ENCODE measurements at regions not wholly inside any gene's neighbourhood (a gene's known extent, or its start where the extent isn't known, plus 50 kb on each side); places are given as distances from the start of the nearest gene placed in this dataset.
A peak's percentile ranks its signal among the peaks of the same experiment; 100 is the strongest.

DNA sequence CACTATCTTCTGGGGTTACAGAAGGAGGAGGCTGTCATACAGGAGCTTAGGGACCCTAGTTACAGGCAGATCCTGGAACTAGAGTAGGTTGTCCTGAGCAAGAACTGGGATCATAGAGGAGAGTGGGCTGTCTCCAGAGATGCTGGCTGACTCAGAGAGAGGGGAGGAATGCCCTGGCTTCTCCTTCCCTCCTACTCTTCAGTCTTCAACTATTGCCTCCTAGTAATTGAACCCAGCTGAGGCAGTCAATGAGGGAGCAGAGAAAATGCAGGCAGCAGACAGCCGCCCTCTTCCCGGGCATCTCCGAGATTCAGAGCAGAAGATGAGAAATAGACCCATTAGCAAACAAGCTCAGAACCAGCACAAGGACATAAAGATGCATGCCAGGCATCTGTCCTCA lies 118.3 kb upstream of the PDE5A start:
- DNase-seq (ENCODE audit: low spot score), result no peak

- no peak for DNase-seq (ENCODE audit: low spot score)
These were observed 116.7 kb upstream of the PDE5A start for GRCh38 chr4:119745351-119745750.

GRCh38 chr4:119744580-119744979 lies 116.0 kb upstream of the PDE5A start:
- DNase-seq (ENCODE audit: low spot score), result no peak

GRCh38 chr4:119743644-119744043 lies 115.0 kb upstream of the PDE5A start:
- DNase-seq (ENCODE audit: low spot score), result no peak

- DNase-seq (ENCODE audit: low spot score), result no peak
These were observed 111.2 kb upstream of the PDE5A start for GRCh38 chr4:119739796-119740195.

DNA sequence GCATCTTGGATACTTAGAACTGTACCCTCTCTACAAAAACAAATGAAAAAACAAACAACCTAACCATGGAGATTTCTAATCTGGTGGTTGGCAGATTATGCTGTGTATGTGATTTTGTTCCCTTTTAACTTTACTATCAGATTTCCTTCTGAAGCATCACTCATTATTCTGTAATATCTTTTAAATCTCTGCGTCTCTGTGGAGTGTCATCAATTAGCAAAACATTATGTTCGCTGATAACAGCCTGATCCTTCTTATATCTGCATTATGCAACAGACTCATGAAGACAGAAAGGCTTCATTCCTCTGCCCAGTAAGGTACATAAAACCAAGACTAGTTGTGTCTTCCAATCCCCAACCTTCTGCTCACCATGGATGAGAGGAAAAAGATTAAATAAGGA lies 110.3 kb upstream of the PDE5A start:
- DNase-seq (ENCODE audit: low spot score), result no peak

GRCh38 chr4:119736559-119736958 lies 108.0 kb upstream of the PDE5A start:
- no peak for DNase-seq (ENCODE audit: low spot score)

GRCh38 chr4:119735165-119735651 lies 106.6 kb upstream of the PDE5A start:
- DNase-seq (ENCODE audit: low spot score), result peak; percentile 61

DNA sequence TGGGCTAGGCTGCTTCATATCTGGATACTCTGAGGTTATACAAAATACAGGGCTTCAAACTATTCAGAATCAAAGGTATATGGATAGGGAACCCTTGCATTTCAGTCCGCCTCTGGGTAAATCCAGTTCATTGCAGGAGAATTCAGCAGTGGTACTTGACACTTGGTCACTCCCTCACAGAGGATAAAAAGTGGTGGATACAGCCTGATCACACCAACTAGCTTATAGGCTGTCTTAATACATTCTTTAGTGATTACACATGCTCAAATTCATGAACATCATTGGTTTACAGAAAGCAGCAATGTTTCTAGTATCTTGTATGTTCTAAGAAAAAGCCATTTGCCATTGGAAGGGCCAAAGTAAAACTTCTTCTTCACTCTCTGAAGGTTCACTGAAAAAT lies 104.8 kb upstream of the PDE5A start:
- DNase-seq (ENCODE audit: low spot score), result peak; percentile 16

DNA sequence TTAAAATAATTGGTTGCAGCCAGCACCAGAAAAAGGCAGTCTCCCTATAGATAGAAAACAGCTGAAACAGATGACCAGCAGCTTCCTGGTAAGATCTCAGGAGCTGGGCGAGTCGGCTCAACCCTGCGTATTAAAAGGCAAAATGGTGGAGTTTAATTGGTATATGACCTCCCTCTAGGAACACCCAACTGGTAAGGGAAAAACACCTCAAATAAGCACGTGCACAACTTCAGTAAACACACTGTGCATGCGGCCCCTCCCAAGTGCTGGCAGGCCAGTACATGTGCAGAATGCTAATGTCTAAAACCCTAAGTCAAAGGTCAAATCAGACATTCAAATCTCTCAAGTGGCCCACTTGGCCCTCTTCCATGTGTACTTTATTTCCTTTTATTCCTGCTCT lies 103.2 kb upstream of the PDE5A start:
- no peak for DNase-seq (ENCODE audit: low spot score)

DNA sequence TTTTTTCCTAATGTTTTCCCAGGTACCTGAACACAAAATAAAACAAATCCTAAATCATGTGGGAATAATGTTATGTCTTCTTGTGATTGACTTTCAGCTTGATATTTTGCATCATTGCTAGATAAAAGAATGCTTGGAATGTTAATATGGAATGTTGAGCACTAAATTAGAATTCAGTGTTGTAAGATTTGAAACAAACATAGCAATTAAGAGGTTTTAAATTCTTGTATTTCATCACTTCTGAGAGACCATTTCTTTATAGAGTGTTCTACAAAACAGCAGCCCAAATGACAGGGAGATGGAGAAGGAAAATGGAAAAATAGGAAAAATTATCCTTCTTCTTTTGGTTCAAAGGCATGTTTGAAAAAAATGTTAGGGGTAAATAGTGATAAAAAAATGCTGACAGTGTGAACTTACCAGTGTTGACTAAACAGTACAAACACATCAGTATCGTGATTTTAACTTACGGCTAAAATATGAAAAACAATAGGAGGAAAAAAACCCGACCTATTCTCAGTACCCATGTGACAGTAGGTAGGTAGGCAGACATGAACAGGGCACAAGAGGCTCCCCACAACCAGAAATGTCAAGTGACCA lies 102.6 kb upstream of the PDE5A start:
- no peak for DNase-seq (ENCODE audit: low spot score)

GRCh38 chr4:119730671-119730950 lies 102.0 kb upstream of the PDE5A start:
- DNase-seq (ENCODE audit: low spot score), result no peak

DNA sequence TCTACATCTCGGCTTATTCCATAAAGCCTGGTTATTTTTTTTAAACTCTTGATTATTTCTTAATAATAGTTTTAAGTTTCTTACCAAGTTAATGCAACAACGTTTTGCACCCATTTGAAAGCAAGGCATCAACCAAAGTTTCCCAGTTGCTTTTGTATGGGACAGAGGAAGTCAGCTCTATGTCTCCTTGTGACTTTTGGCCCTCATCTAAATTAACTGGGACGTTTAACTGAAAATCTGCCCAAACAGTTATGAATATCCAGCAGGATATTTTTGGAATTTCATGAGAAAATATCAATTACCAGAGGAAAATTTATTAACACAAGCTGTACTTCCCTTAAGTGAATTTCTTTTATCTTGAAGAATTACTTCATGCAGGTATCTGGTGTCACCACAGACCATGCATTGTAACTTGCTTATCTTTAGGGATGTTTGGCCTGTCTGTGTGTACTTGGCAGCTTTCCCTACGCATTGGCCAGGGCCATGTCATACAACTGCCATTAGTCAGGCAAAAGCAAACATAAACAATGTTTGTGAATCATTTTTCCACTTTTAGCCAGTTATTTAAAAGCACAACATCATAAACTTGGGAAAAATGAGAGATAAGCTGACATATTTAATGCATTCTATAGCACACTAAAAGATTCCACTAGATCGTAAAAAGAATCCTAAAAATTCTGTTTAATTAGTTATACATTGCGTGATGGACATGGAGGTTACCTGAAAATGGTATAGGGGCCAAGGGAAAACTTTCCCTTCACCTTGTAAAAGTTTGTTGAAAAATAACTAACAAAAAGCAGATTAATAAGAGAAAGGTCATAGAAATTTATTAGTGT lies 101.4 kb upstream of the PDE5A start:
- DNase-seq (ENCODE audit: low spot score), result peak; percentile 50

DNA sequence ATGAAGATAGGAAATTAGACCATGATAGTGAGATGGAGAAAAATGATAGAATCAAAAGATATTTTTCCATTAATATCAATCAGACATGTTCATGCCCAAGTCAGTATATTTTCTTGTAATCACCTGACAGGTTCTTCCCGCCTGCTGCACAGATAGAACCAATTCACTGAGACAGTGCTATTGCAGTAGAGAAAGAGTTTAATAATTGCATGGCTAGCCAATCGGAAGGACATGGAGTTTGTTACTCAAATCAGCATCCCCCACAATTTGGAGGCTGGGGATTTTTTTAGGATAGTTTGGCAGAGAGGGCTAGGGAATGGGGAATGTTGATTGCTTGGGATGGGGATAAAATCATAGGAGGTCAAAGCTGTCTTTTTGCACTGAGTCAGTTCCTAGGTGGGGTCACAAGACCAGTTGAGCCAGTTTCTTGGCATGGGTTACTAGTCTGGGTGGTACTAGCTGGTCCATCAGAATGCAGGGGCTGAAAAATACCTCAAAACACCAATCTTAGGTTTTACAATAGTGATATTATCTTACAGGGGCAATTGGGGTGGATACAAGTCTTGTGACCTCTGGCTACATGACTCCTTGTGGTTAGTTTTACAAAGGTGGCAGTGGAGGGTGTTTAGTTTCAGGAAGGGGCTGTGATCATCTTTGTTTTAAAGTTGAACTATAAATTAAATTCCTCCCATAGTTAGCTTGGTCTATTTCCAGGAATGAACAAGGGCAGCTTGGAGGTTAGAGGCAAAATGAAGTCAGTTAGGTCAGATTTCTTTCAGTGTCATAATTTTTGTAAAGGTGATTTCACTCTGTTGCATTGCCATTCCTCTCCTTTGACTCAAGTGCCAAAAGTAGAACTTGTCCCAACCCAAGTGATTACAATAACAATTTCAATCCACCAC lies 100.3 kb upstream of the PDE5A start:
- peak; percentile 13 for DNase-seq (ENCODE audit: low spot score)

- no peak for DNase-seq (ENCODE audit: low spot score)
These were observed 99.6 kb upstream of the PDE5A start for GRCh38 chr4:119728185-119728584.

GRCh38 chr4:119726505-119726904 lies 97.9 kb upstream of the PDE5A start:
- DNase-seq (ENCODE audit: low spot score), result no peak

DNA sequence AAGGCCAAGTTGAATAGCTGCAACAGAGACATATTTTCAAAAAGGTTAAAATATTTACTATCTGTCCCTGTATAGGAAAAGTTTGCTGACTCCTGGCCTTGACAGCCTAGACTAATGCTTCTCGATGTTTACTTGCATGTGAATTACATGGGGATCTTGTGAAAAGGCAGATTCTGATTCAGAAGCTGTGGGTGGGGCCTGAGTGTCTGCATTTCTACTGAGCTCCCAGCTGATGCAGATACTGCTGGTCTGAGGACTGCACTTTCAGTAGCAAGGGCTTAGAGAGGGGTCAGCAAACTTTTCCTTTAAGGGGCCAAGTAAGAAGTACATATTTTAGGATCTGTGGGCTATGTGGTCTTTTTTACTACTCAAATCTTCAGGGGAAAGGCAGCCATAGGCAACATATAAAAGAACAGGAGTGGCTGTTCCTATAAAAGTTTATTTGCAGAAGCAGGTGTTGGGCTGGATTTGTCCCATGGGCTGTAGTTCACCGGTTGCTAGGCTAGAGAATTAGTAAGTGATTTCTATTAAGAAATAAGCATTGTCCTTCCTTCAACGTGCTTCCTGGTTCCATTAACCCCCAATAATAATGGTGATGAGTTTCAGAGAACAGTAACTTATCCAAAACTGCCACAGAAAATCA lies 97.2 kb upstream of the PDE5A start:
- DNase-seq (ENCODE audit: low spot score), result no peak

GRCh38 chr4:119725011-119725410 lies 96.4 kb upstream of the PDE5A start:
- DNase-seq (ENCODE audit: low spot score), result no peak

- no peak for DNase-seq (ENCODE audit: low spot score)
These were observed 94.1 kb upstream of the PDE5A start for GRCh38 chr4:119722670-119723069.

- DNase-seq (ENCODE audit: low spot score), result peak; percentile 58
These were observed 93.3 kb upstream of the PDE5A start for GRCh38 chr4:119721878-119722277.

- DNase-seq (ENCODE audit: low spot score), result no peak
These were observed 87.2 kb upstream of the PDE5A start for GRCh38 chr4:119715490-119716445.
